ENCODE measurements at regions not wholly inside any gene's neighbourhood (a gene's known extent, or its start where the extent isn't known, plus 50 kb on each side); places are given as distances from the start of the nearest gene placed in this dataset.
"Not testable (repeated sequence)": the region's sequence is repeated elsewhere in the genome, so short reads cannot be mapped to it uniquely, and the experiment has no call there.

DNA sequence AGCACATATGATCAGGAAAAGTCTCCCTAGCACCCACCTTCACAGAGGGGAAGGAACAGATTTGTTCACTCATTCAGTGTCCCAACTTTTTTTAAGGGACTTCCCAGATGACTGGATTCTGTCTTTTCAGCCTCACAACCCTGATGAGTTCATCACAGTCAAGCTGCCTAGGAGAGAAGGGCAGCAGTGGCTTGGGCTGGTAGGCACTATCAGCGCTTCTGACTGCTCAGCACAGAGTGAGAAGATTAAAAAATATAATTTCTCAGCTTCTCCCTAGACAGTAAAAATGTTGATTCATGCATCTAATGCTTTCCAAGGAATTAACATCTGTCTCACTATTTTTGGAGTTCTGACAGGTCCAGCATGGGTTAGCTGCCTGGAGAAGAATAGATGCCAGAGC, 328.2 kb downstream of the DTHD1 start:
- H3K4me1 ChIP-seq, result no peaks in the 10 kb centered on the region
- TF ChIP-seq, protein P1, sequence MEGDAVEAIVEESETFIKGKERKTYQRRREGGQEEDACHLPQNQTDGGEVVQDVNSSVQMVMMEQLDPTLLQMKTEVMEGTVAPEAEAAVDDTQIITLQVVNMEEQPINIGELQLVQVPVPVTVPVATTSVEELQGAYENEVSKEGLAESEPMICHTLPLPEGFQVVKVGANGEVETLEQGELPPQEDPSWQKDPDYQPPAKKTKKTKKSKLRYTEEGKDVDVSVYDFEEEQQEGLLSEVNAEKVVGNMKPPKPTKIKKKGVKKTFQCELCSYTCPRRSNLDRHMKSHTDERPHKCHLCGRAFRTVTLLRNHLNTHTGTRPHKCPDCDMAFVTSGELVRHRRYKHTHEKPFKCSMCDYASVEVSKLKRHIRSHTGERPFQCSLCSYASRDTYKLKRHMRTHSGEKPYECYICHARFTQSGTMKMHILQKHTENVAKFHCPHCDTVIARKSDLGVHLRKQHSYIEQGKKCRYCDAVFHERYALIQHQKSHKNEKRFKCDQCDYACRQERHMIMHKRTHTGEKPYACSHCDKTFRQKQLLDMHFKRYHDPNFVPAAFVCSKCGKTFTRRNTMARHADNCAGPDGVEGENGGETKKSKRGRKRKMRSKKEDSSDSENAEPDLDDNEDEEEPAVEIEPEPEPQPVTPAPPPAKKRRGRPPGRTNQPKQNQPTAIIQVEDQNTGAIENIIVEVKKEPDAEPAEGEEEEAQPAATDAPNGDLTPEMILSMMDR (IDR thresholded peaks at IDR 0.05 in 4 of 5, conservative IDR thresholded peaks at IDR 0.05 in 1 of 5), result no peak
- no peak for TF ChIP-seq POLR2A (IDR thresholded peaks at IDR 0.05)
- H3K36me3 ChIP-seq, result no peaks in the 10 kb centered on the region
- no peaks in the 10 kb centered on the region for H3K27me3 ChIP-seq
- H3K9me3 ChIP-seq, result no peaks in the 10 kb centered on the region
- ATAC-seq, result no peak
- H3K27ac ChIP-seq, result no peak overlapping the region
- in situ Hi-C loops (cut with MboI; ENCODE audit: low sequenced_read_pairs in 4 of 4) (no loop called here), intact Hi-C loops (cut with DNase I; ENCODE audit: low total_unique reads) (no loop called here)
- no peak overlapping the region for H3K4me3 ChIP-seq
- no peak for DNase-seq

DNA sequence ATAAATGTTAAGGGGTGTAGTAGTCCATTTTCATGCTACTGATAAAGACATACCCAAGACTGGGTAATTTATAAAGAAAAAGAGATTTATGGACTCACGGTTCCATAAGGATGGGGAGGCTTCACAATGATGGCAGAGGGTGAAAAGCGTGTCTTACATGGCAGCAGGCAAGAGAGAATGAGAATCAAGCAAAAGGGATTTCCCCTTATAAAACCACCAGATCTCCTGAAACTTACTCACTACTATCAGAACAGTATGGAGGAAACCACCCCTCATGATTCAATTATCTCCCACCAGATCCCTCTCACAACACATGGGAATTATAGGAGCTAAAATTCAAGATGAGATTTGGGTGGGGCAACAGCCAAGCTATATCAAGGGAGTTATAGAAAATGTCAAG, 329.2 kb downstream of the DTHD1 start:
- Histone ChIP-seq H3K27me3 (no peaks in the 10 kb centered on the region), H3K36me3 (no peaks in the 10 kb centered on the region), H3K4me1 (no peaks in the 10 kb centered on the region), H3K27ac (no peak overlapping the region), H3K9me3 (no peaks in the 10 kb centered on the region), H3K4me3 (no peak overlapping the region)
- intact Hi-C loops (cut with DNase I; ENCODE audit: low total_unique reads), result no loop called here
- no peak for ATAC-seq
- DNase-seq, result no peak
- in situ Hi-C loops (cut with MboI; ENCODE audit: low sequenced_read_pairs in 4 of 4), result no loop called here
- TF ChIP-seq, protein P1 (IDR thresholded peaks at IDR 0.05 in 4 of 5, conservative IDR thresholded peaks at IDR 0.05 in 1 of 5), result no peak
- no peak for TF ChIP-seq POLR2A (IDR thresholded peaks at IDR 0.05)

DNA sequence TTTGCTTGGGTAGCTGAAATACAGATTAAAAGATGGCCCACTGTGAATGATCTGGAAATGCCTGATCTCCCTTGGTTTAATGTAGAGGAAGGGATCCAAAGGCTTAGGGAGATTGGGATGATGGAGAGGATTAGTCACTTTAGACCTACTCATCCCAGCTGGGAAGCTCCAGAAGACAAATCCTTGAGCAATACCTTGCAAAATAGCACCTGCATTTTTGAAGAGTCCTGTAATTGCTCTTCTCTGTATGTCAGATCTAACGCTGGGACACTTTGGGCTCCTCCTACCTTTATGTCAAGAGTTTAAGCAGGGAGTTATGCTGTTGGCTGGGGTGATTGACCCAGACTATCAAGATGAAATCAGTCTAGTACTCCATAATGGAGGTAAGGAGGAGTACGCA, 331.7 kb downstream of the DTHD1 start:
- H3K27ac ChIP-seq; H3K4me3 ChIP-seq; H3K36me3 ChIP-seq; intact Hi-C loops (cut with DNase I; ENCODE audit: low total_unique reads); H3K27me3 ChIP-seq; H3K4me1 ChIP-seq; H3K9me3 ChIP-seq; DNase-seq; in situ Hi-C loops (cut with MboI; ENCODE audit: low sequenced_read_pairs in 4 of 4); ATAC-seq: not testable (repeated sequence)

DNA sequence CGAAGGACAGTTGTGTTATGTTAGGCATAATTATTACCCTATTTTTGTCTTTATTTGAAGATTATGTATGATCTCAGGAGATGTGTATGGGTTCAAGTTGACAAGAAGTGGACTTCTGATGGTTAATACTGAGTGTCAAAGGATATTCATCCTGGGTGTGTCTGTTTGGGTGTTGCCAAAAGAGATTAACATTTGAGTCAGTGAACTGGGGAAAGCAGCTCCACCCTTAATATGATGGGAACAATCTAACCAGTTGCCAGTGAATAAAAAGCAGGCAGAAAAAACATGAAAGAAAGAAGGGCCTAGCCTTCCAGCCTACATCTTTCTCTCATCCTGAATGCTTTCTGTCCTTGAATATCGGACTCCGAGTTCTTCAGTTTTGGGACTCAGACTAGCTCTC, 332.6 kb downstream of the DTHD1 start:
- no peaks in the 10 kb centered on the region for H3K36me3 ChIP-seq
- TF ChIP-seq, protein P1 (IDR thresholded peaks at IDR 0.05 in 4 of 5, conservative IDR thresholded peaks at IDR 0.05 in 1 of 5), result no peak
- no peak for TF ChIP-seq POLR2A (IDR thresholded peaks at IDR 0.05)
- no peak overlapping the region for H3K27ac ChIP-seq
- intact Hi-C loops (cut with DNase I; ENCODE audit: low total_unique reads), result no loop called here
- no peaks in the 10 kb centered on the region for H3K27me3 ChIP-seq
- H3K4me3 ChIP-seq, result no peak overlapping the region
- no peaks in the 10 kb centered on the region for H3K4me1 ChIP-seq
- DNase-seq, result no peak
- H3K9me3 ChIP-seq, result no peaks in the 10 kb centered on the region
- in situ Hi-C loops (cut with MboI; ENCODE audit: low sequenced_read_pairs in 4 of 4), result no loop called here
- ATAC-seq, result no peak

DNA sequence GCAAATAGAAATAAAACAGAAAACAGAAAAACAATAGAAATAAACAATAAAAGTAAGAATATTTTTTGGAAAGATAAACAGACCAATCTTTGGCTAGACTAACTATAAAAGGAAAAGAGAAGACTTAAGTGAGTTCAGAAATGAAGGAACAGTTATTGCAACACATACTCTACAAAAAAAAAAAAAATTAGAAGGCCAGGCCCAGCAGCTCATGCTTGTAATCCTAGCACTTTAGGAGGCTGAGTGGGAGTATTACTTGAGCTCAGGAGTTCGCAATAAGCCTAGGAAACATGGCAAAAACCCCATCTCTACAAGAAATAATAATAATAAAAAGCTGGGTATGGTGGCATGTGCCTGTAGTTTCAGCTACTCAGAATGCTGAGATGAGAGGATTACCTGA, 336.7 kb downstream of the DTHD1 start:
- Histone ChIP-seq H3K9me3 (no peaks in the 10 kb centered on the region), H3K27ac (no peak overlapping the region), H3K4me1 (no peaks in the 10 kb centered on the region), H3K27me3 (no peaks in the 10 kb centered on the region), H3K4me3 (no peak overlapping the region), H3K36me3 (no peaks in the 10 kb centered on the region)
- no peak for DNase-seq
- in situ Hi-C loops (cut with MboI; ENCODE audit: low sequenced_read_pairs in 4 of 4), result no loop called here
- no peak for ATAC-seq
- TF ChIP-seq POLR2A (IDR thresholded peaks at IDR 0.05), result no peak
- TF ChIP-seq, protein P1 (IDR thresholded peaks at IDR 0.05 in 4 of 5, conservative IDR thresholded peaks at IDR 0.05 in 1 of 5), result no peak
- intact Hi-C loops (cut with DNase I; ENCODE audit: low total_unique reads), result no loop called here

Measured in gastrocnemius medialis (tissue), 4 donors.